ENCODE measurements at regions not wholly inside any gene's neighbourhood (a gene's known extent, or its start where the extent isn't known, plus 50 kb on each side); places are given as distances from the start of the nearest gene placed in this dataset.

DNA sequence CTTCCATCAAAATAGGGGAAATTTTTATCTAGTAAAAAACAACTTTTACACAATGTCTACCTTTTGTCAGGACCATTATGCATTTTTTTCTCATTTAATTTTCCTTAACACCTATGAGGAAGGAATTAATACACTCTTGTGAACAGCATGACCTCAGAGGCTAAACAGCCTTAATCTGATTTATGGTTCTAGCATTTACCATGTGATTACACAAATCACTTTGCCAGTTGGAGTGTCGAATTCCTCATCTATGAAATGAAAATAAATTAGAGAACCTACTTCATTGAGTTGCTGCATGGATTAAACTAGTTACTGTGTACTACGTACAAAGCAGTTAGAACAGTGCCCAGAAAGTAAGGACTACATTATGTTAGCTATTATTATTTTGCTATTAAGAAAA, 187.7 kb upstream of the MPDZ start:
- H3K36me3 ChIP-seq (ENCODE audit: low read depth), result no peaks in the 10 kb centered on the region
- no peak overlapping the region for H3K4me3 ChIP-seq
- DNase-seq, result no peak
- H3K27ac ChIP-seq, result no peak overlapping the region
- in situ Hi-C loops (cut with MboI), result no loop called here
- H3K9ac ChIP-seq, result no peak overlapping the region
- no peaks in the 10 kb centered on the region for H3K9me3 ChIP-seq (ENCODE audit: low read depth)
- 21 to 27% methylated on average over 2 of the region's 2 CpGs for WGBS, 2 experiments (ENCODE audit: low coverage in 1 of 2, low lambda C conversion rate in 2 of 2, missing lambda C conversion rate in 2 of 2)
- peaks cover 47% of the 10 kb centered on the region for H3K27me3 ChIP-seq (replicated peaks; ENCODE audit: insufficient read depth)
- no peaks in the 10 kb centered on the region for H3K4me1 ChIP-seq (ENCODE audit: insufficient read depth)
- no peak for TF ChIP-seq EZH2phosphoT487 (IDR thresholded peaks at IDR 0.05; ENCODE audit: insufficient read depth, low read depth)
- no peak for TF ChIP-seq EZH2 (IDR thresholded peaks at IDR 0.05; ENCODE audit: insufficient read depth, poor library complexity, severe bottlenecking)
- H4K20me1 ChIP-seq (ENCODE audit: insufficient read depth), result no peaks in the 10 kb centered on the region
- no peaks in the 10 kb centered on the region for H3F3A ChIP-seq (ENCODE audit: insufficient read depth)
- H3K9me2 ChIP-seq (ENCODE audit: insufficient read depth), result no peaks in the 10 kb centered on the region
- no peak overlapping the region for H3K4me2 ChIP-seq (ENCODE audit: unreplicated experiment)
- H3K79me2 ChIP-seq (ENCODE audit: insufficient read depth), result no peaks in the 10 kb centered on the region
- no peak overlapping the region for H2AFZ ChIP-seq

- WGBS, 2 experiments (ENCODE audit: low coverage in 1 of 2, low lambda C conversion rate in 2 of 2, missing lambda C conversion rate in 2 of 2), result 15% methylated on average over 4 of the region's 4 CpGs
- H3K79me2 ChIP-seq (ENCODE audit: insufficient read depth), result no peaks in the 10 kb centered on the region
- H3K27ac ChIP-seq, result no peak overlapping the region
- no peak overlapping the region for H3K4me2 ChIP-seq (ENCODE audit: unreplicated experiment)
- no peaks in the 10 kb centered on the region for H3K9me3 ChIP-seq (ENCODE audit: low read depth)
- no peak for DNase-seq
- no peaks in the 10 kb centered on the region for H3F3A ChIP-seq (ENCODE audit: insufficient read depth)
- in situ Hi-C loops (cut with MboI), result no loop called here
- H3K4me3 ChIP-seq, result no peak overlapping the region
- no peaks in the 10 kb centered on the region for H3K4me1 ChIP-seq (ENCODE audit: insufficient read depth)
- no peaks in the 10 kb centered on the region for H4K20me1 ChIP-seq (ENCODE audit: insufficient read depth)
- TF ChIP-seq EZH2 (IDR thresholded peaks at IDR 0.05; ENCODE audit: insufficient read depth, poor library complexity, severe bottlenecking) (no peak), EZH2phosphoT487 (IDR thresholded peaks at IDR 0.05; ENCODE audit: insufficient read depth, low read depth) (no peak)
- H3K9me2 ChIP-seq (ENCODE audit: insufficient read depth), result no peaks in the 10 kb centered on the region
- no peak overlapping the region for H2AFZ ChIP-seq
- peaks cover 23% of the 10 kb centered on the region; the same call in 1 of the 2 replicates for H3K27me3 ChIP-seq (replicated peaks; ENCODE audit: insufficient read depth)
- no peak overlapping the region for H3K9ac ChIP-seq
- H3K36me3 ChIP-seq (ENCODE audit: low read depth), result no peaks in the 10 kb centered on the region
Measured at GRCh38 chr9:13461414-13461991, 182.0 kb upstream of the MPDZ start.

- DNase-seq, result no peak
- Histone ChIP-seq H2AFZ (no peak overlapping the region), H3K9me2 (ENCODE audit: insufficient read depth) (no peaks in the 10 kb centered on the region), H3K4me1 (ENCODE audit: insufficient read depth) (no peaks in the 10 kb centered on the region), H3K27ac (no peak overlapping the region), H3K9me3 (ENCODE audit: low read depth) (no peaks in the 10 kb centered on the region), H3K4me3 (no peak overlapping the region), H3K27me3 (replicated peaks; ENCODE audit: insufficient read depth) (peaks cover 25% of the 10 kb centered on the region), H3F3A (ENCODE audit: insufficient read depth) (no peaks in the 10 kb centered on the region), H4K20me1 (ENCODE audit: insufficient read depth) (no peaks in the 10 kb centered on the region), H3K4me2 (ENCODE audit: unreplicated experiment) (no peak overlapping the region), H3K36me3 (ENCODE audit: low read depth) (no peaks in the 10 kb centered on the region), H3K79me2 (ENCODE audit: insufficient read depth) (no peaks in the 10 kb centered on the region), H3K9ac (no peak overlapping the region)
- TF ChIP-seq EZH2phosphoT487 (IDR thresholded peaks at IDR 0.05; ENCODE audit: insufficient read depth, low read depth) (no peak), EZH2 (IDR thresholded peaks at IDR 0.05; ENCODE audit: insufficient read depth, poor library complexity, severe bottlenecking) (no peak)
- WGBS, 2 experiments (ENCODE audit: low coverage in 1 of 2, low lambda C conversion rate in 2 of 2, missing lambda C conversion rate in 2 of 2), result 56 to 61% methylated on average over 3 of the region's 3 CpGs
- in situ Hi-C loops (cut with MboI), result no loop called here
Measured at GRCh38 chr9:13459071-13459470, 179.6 kb upstream of the MPDZ start.

DNA sequence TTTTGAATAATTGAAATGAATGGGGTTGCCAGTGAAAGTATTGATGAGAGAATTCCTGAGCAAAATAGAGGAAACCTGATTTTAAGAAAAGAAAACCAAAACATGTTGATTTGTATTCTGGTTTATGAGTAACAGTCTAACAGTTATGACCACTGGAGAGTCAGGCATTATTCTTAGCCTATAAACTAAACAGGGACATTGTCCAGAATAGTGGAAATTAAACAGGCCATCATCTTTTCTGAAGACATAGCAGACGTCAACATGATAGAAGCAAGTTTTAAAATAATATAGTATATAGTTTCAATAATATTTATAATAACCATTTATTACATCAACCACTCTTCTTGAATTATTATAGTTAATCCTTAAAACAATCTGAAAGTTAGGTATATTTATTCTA, 178.3 kb upstream of the MPDZ start:
- H3K27ac ChIP-seq, result no peak overlapping the region
- no peaks in the 10 kb centered on the region for H3K79me2 ChIP-seq (ENCODE audit: insufficient read depth)
- no peak overlapping the region for H3K9ac ChIP-seq
- H3K4me3 ChIP-seq, result no peak overlapping the region
- no peaks in the 10 kb centered on the region for H3K9me2 ChIP-seq (ENCODE audit: insufficient read depth)
- no peak for TF ChIP-seq EZH2 (IDR thresholded peaks at IDR 0.05; ENCODE audit: insufficient read depth, poor library complexity, severe bottlenecking)
- H3K9me3 ChIP-seq (ENCODE audit: low read depth), result no peaks in the 10 kb centered on the region
- H3K4me2 ChIP-seq (ENCODE audit: unreplicated experiment), result no peak overlapping the region
- no peak overlapping the region for H2AFZ ChIP-seq
- no peak for DNase-seq
- no peaks in the 10 kb centered on the region for H3K4me1 ChIP-seq (ENCODE audit: insufficient read depth)
- no peaks in the 10 kb centered on the region for H3K36me3 ChIP-seq (ENCODE audit: low read depth)
- in situ Hi-C loops (cut with MboI), result no loop called here
- 73 to 74% methylated on average over 1 of the region's 1 CpG for WGBS, 2 experiments (ENCODE audit: low coverage in 1 of 2, low lambda C conversion rate in 2 of 2, missing lambda C conversion rate in 2 of 2)
- H4K20me1 ChIP-seq (ENCODE audit: insufficient read depth), result no peaks in the 10 kb centered on the region
- H3K27me3 ChIP-seq (replicated peaks; ENCODE audit: insufficient read depth), result peaks cover 31% of the 10 kb centered on the region
- H3F3A ChIP-seq (ENCODE audit: insufficient read depth), result no peaks in the 10 kb centered on the region

DNA sequence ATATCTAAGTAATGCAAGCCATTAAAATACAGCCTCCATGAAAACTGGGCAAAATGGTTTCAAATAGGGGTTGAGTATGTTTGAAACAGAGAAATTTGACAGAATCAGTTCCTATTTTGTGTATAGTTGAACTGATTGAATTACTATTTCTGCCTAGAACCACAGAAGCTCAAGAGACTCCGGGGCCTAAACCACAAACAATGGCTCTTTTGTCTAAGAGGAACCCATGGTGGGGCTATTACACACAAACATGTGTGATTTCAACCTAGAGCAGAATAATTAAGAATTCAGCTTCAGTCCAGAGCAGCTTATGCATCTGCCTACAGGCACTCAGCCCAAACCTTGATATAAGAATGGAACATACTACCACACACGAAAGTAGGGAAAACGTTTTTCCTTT, 171.2 kb upstream of the MPDZ start:
- WGBS, 2 experiments (ENCODE audit: low coverage in 1 of 2, low lambda C conversion rate in 2 of 2, missing lambda C conversion rate in 2 of 2), result 48 to 49% methylated on average over 3 of the region's 3 CpGs
- DNase-seq, result no peak
- no peaks in the 10 kb centered on the region for H3K36me3 ChIP-seq (ENCODE audit: low read depth)
- H3K4me1 ChIP-seq (ENCODE audit: insufficient read depth), result no peaks in the 10 kb centered on the region
- in situ Hi-C loops (cut with MboI), result no loop called here
- H3K9ac ChIP-seq, result no peak overlapping the region
- H3K79me2 ChIP-seq (ENCODE audit: insufficient read depth), result no peaks in the 10 kb centered on the region
- no peaks in the 10 kb centered on the region for H4K20me1 ChIP-seq (ENCODE audit: insufficient read depth)
- H3K9me3 ChIP-seq (ENCODE audit: low read depth), result no peaks in the 10 kb centered on the region
- no peak overlapping the region for H3K4me3 ChIP-seq
- no peaks in the 10 kb centered on the region for H3F3A ChIP-seq (ENCODE audit: insufficient read depth)
- peaks cover 66% of the 10 kb centered on the region for H3K27me3 ChIP-seq (replicated peaks; ENCODE audit: insufficient read depth)
- H3K9me2 ChIP-seq (ENCODE audit: insufficient read depth), result no peaks in the 10 kb centered on the region
- no peak overlapping the region for H3K4me2 ChIP-seq (ENCODE audit: unreplicated experiment)
- TF ChIP-seq EZH2phosphoT487 (IDR thresholded peaks at IDR 0.05; ENCODE audit: insufficient read depth, low read depth) (no peak), EZH2 (IDR thresholded peaks at IDR 0.05; ENCODE audit: insufficient read depth, poor library complexity, severe bottlenecking) (no peak)
- no peak overlapping the region for H2AFZ ChIP-seq
- no peak overlapping the region for H3K27ac ChIP-seq

Data from GM23248 (cell line).